ENCODE measurements at regions not wholly inside any gene's neighbourhood (a gene's known extent, or its start where the extent isn't known, plus 50 kb on each side); places are given as distances from the start of the nearest gene placed in this dataset.

DNA sequence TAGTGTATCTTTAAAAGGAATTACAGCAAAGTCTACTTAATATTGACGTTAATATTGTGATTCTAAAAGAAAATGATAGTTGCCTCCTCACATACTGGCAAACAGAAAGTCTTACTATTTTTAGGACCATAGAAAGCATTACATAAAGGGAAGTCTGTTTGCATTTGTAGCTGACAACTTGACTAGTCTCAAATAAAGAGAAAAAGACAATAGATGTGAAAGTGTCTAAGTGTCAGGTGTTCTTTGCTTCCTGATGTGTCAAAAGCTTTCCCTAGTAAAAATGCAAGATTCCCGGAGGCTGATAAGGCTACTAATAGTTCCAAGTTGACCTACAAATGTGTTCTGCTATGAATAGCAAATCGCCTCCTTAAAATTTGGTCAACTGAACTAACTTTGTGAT lies 259.7 kb downstream of the CDH10 start:
- no peak for DNase-seq

DNA sequence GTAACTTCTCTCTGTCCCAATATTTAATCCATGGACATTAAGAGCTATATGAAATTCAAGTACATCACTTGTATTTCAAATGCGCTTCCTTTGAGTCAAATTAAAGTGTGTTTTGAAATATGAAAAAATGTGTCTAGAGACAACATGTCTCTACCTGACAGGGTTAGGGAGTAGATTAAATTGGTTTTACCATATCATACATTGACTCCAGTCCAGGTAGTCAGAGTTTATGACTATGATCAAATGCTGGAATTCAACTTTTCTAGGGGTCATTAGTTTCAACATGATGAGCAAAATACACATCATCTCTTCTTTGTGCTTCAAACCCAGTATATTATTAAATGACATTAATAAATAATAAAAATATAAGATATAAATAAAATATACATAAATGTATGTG lies 259.2 kb downstream of the CDH10 start:
- DNase-seq, result no peak

DNA sequence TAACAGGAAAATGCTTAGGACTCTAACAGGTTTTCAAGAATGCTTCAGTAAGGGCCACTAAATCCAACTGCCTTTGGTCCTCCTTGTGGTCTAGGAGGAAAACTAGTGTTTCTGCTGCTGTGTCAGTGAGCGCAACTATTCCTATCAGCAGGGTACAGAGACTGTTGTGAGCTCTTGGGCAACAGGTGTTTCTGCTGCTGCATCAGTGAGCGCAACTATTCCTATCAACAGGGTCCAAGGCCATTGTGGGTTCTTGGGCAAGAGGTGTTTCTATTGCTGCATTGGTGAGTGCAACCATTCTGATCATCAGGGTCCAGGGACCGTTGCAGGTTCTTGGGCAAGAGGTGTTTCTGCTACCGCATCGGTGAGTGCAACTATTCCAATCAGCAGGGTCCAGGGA lies 256.3 kb downstream of the CDH10 start:
- no peak for DNase-seq

DNA sequence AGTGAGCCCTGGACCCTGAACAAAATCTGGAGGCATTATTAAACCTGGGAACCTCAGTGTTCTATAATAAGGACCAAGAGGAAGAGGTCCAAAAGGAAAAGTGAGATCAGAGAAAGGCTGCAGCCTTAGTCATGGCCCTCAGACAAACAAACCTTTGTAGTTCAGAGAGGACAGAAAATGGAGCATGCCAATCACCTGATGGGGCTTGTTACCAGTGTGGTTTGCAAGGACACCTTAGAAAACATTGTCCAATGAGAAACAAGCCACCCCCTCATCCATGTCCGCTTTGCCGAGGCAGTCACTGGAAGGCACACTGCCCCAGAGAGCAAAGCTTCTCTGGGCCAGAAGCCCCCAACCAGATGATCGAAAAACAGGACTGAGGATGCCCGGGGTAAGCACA lies 254.8 kb downstream of the CDH10 start:
- DNase-seq, result no peak

DNA sequence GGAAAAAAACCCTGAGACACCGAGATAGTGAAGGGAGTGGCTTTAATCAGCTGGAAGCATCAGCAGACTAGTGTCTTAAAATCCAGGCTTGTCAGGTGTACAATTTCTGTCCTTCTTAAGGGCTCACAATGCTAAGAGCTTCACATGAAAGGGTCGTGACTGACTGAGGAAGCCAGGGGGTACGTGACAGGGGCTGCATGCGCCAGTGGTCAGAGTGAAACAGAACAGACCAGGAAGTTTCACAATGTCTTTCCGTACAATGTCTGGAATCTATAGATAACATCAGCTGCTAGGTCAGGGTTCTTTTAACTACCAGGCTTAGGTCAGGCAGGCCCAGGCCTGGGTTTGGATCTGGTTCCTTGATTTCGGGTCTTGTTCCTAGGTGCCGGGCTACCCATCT lies 253.0 kb downstream of the CDH10 start:
- DNase-seq, result no peak

DNA sequence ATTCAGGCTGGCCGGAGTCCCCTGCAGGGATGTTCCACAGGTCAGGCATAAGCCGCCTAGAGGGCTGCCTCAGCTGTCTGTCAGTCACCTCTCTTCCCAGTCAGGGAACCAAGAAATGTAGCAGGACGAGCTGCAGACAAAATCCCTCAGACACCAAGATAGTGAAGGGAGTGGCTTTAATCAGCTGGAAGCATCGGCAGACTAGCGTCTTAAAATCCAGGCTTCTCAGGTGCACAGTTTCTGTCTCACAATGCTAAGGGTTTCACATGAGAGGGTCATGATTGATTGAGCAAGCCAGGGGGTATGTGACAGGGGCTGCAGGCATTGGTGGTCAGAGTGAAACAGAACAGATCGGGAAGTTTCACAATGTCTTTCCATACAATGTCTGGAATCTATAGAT lies 247.2 kb downstream of the CDH10 start:
- no peak for DNase-seq

DNA sequence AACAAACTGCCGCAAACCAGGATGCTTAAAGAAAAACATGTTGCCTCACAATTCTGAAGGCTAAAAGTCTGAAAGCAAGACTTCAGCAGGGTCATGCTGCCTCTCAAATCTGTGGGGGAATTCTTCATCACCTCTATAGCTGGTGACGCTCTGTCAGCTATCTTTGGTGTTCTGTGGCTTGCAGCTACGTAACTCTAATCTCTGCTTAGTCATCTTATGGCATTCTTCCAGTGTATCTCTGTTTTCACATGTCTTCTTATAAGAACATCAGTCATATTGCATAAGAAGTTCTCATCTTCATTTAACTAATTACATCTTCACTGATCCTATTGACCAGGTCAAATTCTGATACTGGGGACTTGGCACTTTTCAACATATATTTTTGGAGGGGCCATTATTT lies 243.0 kb downstream of the CDH10 start:
- DNase-seq, result peak; percentile 77

DNA sequence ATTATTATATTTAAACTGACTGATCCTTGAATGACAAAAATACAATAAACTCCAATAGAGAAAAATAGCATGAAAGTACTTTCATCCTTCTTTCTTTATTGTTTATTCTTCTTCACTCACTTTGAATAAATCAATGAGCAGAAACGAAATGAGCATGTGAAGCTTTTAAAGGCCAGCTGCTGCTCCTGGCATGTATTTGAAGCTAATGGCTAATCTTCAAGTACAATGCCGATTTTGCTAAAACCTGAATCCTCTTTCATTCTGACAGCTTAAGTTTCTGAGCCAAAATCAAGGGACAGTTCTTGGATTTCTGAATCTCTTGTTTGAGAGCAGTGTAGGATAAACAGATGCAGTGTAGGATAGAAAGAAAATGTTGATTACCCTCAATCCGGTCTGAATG lies 237.3 kb downstream of the CDH10 start:
- no peak for DNase-seq

DNA sequence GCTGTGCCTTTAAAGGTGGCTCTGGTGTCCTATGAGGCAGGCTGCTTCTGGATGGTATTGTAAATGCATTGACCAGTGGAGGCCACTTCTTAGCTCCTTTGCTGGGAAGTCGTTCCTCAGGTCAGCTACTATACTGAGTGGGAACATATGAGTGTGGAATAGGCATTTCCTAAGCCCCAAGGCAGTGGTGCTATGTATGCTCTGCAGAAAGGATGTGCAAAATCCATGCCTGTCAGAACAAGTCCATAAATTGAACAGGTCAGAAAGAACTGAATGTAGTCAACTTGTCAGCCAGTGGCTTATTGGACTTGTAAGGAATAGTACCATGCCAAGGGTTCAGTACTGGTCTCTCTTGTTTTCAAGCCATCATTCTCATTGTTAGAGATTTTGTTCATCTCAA lies 216.4 kb downstream of the CDH10 start:
- no peak for DNase-seq

DNA sequence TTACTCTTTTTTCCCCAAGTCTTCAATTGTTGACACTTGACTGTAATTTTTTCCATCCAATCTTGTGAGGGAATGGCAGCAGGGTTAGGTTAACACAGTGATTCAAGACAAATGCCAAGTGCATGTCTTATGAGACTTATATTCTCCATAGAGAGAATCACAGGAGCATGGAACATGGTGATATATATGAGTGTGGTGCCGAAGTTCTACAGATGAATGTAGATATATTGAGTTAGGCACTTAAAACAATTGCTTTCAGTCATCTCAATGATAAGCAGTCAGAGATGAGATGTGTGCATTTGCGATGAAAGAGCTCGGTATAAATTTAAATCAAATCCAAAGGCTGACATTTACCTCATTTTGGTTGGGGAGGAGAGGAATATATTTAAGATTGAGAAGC lies 211.2 kb downstream of the CDH10 start:
- DNase-seq, result no peak
